ENCODE measurements at regions not wholly inside any gene's neighbourhood (a gene's known extent, or its start where the extent isn't known, plus 50 kb on each side); places are given as distances from the start of the nearest gene placed in this dataset.

DNA sequence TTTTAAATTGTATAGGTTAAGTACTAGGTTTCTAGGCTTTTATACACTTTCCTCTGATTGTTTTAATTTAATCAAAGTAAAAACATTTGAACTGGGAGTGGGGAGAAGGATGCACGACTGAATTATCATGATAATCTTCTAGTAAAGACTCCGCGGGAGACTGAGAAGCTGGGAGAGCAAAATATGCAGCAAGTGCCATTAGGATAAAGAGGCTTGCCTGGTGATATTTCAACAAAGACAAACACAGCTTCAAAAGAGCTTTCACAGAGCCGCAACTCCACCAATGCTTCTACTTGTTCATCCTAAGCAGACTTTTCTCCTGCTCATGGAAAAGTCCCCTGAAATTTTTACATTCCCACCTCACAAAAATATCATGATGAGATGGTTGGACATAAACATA is 239.0 kb upstream of the PTBP2 start:
- DNase-seq (ENCODE audit: low read depth, low spot score): no peak
- Histone ChIP-seq H3K9ac (replicated peaks; ENCODE audit: extremely low read depth, insufficient read depth, low read length) (no peak overlapping the region), H2AFZ (ENCODE audit: low read depth, low read length) (peak overlapping the region; percentile 20), H3K4me2 (ENCODE audit: insufficient read depth, low read length) (peak overlapping the region; percentile 35), H3K79me2 (ENCODE audit: control insufficient read depth, insufficient read depth, low read length) (no peaks in the 10 kb centered on the region), H3K4me3 (replicated peaks in 1 of 3; ENCODE audit: insufficient read depth in 1 of 3, low read depth in 1 of 3, low read length in 3 of 3) (no peak overlapping the region), H3K9me1 (replicated peaks; ENCODE audit: control insufficient read depth, extremely low read depth, insufficient read depth, low read length) (no peaks in the 10 kb centered on the region), H3K9me3 (replicated peaks; ENCODE audit: control insufficient read depth, insufficient read depth, low read length) (no peaks in the 10 kb centered on the region), H4K20me1 (replicated peaks; ENCODE audit: control insufficient read depth, extremely low read depth, insufficient read depth, low read length) (no peaks in the 10 kb centered on the region), H3K4me1 (ENCODE audit: control insufficient read depth, extremely low read depth, insufficient read depth, low read length) (no peaks in the 10 kb centered on the region), H3K27me3 (ENCODE audit: control insufficient read depth in 2 of 2, insufficient read depth in 2 of 2, low read length in 2 of 2) (peaks cover 0 to 4% of the 10 kb centered on the region in 2 experiments), H3K36me3 (ENCODE audit: control insufficient read depth in 2 of 2, extremely low read depth in 1 of 2, insufficient read depth in 2 of 2, low read length in 2 of 2) (no peaks in the 10 kb centered on the region), H3K27ac (ENCODE audit: insufficient read depth, low read depth, low read length) (no peak overlapping the region)
- ChIA-PET CTCF (interaction anchor here (1.0 to 1.1 kb wide), 3 partner anchors 10 to 246 kb away, joined by 3 to 4 read pairs (median 3); no protein-coding TSS in a partner anchor), POLR2A (no interaction called here)
- dilution Hi-C loops (cut with MboI; ENCODE audit: extremely low pct_ligation_motif_present, low sequenced_read_pairs): no loop called here
- no peak for FAIRE-seq
- intact Hi-C loops (cut with micrococcal nuclease): no loop called here
- no TSS peak for BruUV-seq (replicated peaks)
- TF ChIP-seq GATA2 (IDR thresholded peaks at IDR 0.05; ENCODE audit: insufficient read depth, insufficient read length, low read depth, low read length) (no peak), FOS (IDR thresholded peaks at IDR 0.05; ENCODE audit: borderline replicate concordance, insufficient read depth, low read length) (no peak), POLR2A (IDR thresholded peaks at IDR 0.05; ENCODE audit: low read depth, low read length) (no peak), EZH2 (IDR thresholded peaks at IDR 0.05; ENCODE audit: borderline replicate concordance, low read depth, low read length, severe bottlenecking) (no peak), MYC (IDR thresholded peaks at IDR 0.05; ENCODE audit: low read depth, low read length) (no peak), JUN (IDR thresholded peaks at IDR 0.05; ENCODE audit: borderline replicate concordance, insufficient read depth, insufficient read length, low read depth) (no peak), POLR2AphosphoS5 (IDR thresholded peaks at IDR 0.05; ENCODE audit: insufficient read depth, low read depth, low read length) (no peak)
- TF ChIP-seq, protein P1, sequence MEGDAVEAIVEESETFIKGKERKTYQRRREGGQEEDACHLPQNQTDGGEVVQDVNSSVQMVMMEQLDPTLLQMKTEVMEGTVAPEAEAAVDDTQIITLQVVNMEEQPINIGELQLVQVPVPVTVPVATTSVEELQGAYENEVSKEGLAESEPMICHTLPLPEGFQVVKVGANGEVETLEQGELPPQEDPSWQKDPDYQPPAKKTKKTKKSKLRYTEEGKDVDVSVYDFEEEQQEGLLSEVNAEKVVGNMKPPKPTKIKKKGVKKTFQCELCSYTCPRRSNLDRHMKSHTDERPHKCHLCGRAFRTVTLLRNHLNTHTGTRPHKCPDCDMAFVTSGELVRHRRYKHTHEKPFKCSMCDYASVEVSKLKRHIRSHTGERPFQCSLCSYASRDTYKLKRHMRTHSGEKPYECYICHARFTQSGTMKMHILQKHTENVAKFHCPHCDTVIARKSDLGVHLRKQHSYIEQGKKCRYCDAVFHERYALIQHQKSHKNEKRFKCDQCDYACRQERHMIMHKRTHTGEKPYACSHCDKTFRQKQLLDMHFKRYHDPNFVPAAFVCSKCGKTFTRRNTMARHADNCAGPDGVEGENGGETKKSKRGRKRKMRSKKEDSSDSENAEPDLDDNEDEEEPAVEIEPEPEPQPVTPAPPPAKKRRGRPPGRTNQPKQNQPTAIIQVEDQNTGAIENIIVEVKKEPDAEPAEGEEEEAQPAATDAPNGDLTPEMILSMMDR (IDR thresholded peaks at IDR 0.05; ENCODE audit: extremely low read depth in 1 of 2, insufficient read depth in 1 of 2, low read depth in 1 of 2, low read length in 2 of 2): no peak
- TF ChIP-seq, protein P2, sequence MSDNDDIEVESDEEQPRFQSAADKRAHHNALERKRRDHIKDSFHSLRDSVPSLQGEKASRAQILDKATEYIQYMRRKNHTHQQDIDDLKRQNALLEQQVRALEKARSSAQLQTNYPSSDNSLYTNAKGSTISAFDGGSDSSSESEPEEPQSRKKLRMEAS (IDR thresholded peaks at IDR 0.05; ENCODE audit: insufficient read depth, insufficient read length): no peak

All from endothelial cell of umbilical vein (primary cell).